Peyer's patch (tissue), 4 donors: ENCODE measurements at regions not wholly inside any gene's neighbourhood (a gene's known extent, or its start where the extent isn't known, plus 50 kb on each side); places are given as distances from the start of the nearest gene placed in this dataset.

Source experiments
- POLR2A ChIP-seq, 2 donors: fragments of 450-650 bp; IDR thresholded peaks; one replicate each; pipeline ENCODE4 v1.5.1; 2017; ENCODE audit warnings: antibody characterized with exemption in 2 of 2, mild to moderate bottlenecking in 2 of 2, moderate library complexity in 2 of 2
- TF ChIP-seq, protein P1 (sequence below), 6 experiments: fragments of 450-650 bp in 4 of 6; fragments of 200-600 bp in 2 of 6; sonication (generic) in 1 of 6; IDR thresholded peaks; one replicate each; pipeline ENCODE4 v1.5.1; 2017 to 2019; ENCODE audit warnings: antibody characterized with exemption in 6 of 6, mild to moderate bottlenecking in 3 of 6, moderate library complexity in 1 of 6

DNA sequence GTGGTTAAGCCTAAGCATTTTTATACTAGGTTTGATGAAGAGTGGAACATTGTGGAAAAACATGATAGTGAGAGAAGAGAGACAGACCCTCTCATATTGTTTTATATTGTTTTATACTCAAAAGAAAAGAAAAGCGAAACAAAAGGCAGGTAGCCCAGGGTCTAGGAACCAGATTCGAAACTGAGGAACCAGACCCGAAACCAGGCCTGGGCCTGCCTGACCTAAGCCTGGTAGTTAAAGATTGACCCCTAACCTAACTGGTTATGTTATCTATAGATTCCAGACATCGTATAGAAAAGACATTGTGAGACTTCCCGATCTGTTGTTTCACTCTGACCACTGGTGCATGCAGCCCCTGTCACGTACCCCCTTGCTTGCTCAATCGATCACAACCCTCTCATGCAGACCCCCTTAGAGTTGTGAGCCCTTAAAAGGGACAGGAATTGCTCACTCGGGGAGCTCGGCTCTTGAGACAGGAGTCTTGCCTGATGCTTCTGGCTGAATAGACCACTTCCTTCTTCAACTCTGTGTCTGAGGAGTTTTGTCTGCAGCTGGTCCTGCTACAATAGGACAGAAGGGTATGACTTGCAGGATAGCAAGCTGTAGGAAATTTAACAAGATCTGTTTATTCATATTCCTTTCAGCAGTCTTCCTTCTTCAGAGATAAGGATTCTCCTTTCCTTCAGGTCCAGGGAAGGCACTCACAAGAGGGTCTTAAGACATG is 147.1 kb upstream of the PLEKHA5 start:
- TF ChIP-seq POLR2A (IDR thresholded peaks at IDR 0.05) = no peak
- TF ChIP-seq, protein P1, sequence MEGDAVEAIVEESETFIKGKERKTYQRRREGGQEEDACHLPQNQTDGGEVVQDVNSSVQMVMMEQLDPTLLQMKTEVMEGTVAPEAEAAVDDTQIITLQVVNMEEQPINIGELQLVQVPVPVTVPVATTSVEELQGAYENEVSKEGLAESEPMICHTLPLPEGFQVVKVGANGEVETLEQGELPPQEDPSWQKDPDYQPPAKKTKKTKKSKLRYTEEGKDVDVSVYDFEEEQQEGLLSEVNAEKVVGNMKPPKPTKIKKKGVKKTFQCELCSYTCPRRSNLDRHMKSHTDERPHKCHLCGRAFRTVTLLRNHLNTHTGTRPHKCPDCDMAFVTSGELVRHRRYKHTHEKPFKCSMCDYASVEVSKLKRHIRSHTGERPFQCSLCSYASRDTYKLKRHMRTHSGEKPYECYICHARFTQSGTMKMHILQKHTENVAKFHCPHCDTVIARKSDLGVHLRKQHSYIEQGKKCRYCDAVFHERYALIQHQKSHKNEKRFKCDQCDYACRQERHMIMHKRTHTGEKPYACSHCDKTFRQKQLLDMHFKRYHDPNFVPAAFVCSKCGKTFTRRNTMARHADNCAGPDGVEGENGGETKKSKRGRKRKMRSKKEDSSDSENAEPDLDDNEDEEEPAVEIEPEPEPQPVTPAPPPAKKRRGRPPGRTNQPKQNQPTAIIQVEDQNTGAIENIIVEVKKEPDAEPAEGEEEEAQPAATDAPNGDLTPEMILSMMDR (IDR thresholded peaks at IDR 0.05) = no peak
